ENCODE measurements at regions not wholly inside any gene's neighbourhood (a gene's known extent, or its start where the extent isn't known, plus 50 kb on each side); places are given as distances from the start of the nearest gene placed in this dataset.

DNA sequence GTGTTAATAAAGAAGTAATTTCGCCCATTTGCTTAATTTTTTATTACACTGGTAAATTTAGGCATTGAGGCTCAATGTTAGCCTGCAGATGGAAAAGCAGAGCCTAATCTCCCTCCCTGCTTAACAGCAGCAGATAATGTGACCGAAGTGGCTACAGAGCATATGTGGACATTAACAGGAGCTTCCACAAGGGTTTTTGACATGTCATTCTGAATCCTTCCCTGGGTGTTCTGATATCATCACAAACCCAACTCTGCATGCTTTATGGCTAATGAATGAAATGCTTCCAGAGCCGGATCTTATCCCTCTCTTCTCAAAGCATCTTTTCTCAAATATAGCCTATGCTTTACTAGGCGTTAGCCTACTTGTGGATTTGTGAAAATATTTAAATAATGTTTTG lies 208.6 kb downstream of the CAAP1 start:
- H3K9me2 ChIP-seq (ENCODE audit: insufficient read depth, low read length) = no peaks in the 10 kb centered on the region
- H3K4me1 ChIP-seq (ENCODE audit: insufficient read depth, low read length, poor library complexity, severe bottlenecking) = no peaks in the 10 kb centered on the region
- BruUV-seq (replicated peaks) = no TSS peak
- no peak overlapping the region for H2AFZ ChIP-seq (ENCODE audit: low read length)
- intact Hi-C loops (cut with micrococcal nuclease; ENCODE audit: unreplicated experiment) = no loop called here
- H3K36me3 ChIP-seq (ENCODE audit: insufficient read depth, low read length) = no peaks in the 10 kb centered on the region
- no peak overlapping the region for H3K4me2 ChIP-seq (ENCODE audit: low read length)
- H3K79me2 ChIP-seq (ENCODE audit: insufficient read depth, low read depth, low read length) = no peaks in the 10 kb centered on the region
- CTCF ChIA-PET (ENCODE audit: unreplicated experiment) = no interaction called here
- H3K4me3 ChIP-seq (ENCODE audit: low read depth, low read length, poor library complexity, severe bottlenecking) = no peak overlapping the region
- no peak for TF ChIP-seq EZH2phosphoT487 (IDR thresholded peaks at IDR 0.05; ENCODE audit: borderline replicate concordance, low read depth, low read length)
- TF ChIP-seq, protein P1, sequence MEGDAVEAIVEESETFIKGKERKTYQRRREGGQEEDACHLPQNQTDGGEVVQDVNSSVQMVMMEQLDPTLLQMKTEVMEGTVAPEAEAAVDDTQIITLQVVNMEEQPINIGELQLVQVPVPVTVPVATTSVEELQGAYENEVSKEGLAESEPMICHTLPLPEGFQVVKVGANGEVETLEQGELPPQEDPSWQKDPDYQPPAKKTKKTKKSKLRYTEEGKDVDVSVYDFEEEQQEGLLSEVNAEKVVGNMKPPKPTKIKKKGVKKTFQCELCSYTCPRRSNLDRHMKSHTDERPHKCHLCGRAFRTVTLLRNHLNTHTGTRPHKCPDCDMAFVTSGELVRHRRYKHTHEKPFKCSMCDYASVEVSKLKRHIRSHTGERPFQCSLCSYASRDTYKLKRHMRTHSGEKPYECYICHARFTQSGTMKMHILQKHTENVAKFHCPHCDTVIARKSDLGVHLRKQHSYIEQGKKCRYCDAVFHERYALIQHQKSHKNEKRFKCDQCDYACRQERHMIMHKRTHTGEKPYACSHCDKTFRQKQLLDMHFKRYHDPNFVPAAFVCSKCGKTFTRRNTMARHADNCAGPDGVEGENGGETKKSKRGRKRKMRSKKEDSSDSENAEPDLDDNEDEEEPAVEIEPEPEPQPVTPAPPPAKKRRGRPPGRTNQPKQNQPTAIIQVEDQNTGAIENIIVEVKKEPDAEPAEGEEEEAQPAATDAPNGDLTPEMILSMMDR (conservative IDR thresholded peaks at IDR 0.05; ENCODE audit: low read length) = no peak
- no peak for DNase-seq (ENCODE audit: low spot score)
- no peaks in the 10 kb centered on the region for H4K20me1 ChIP-seq (ENCODE audit: insufficient read depth, low read length)
- no peak overlapping the region for H3K27ac ChIP-seq (ENCODE audit: low read depth, low read length, poor library complexity, severe bottlenecking)
- H3K9me3 ChIP-seq (ENCODE audit: low read length) = no peaks in the 10 kb centered on the region
- POLR2A ChIA-PET = no interaction called here

DNA sequence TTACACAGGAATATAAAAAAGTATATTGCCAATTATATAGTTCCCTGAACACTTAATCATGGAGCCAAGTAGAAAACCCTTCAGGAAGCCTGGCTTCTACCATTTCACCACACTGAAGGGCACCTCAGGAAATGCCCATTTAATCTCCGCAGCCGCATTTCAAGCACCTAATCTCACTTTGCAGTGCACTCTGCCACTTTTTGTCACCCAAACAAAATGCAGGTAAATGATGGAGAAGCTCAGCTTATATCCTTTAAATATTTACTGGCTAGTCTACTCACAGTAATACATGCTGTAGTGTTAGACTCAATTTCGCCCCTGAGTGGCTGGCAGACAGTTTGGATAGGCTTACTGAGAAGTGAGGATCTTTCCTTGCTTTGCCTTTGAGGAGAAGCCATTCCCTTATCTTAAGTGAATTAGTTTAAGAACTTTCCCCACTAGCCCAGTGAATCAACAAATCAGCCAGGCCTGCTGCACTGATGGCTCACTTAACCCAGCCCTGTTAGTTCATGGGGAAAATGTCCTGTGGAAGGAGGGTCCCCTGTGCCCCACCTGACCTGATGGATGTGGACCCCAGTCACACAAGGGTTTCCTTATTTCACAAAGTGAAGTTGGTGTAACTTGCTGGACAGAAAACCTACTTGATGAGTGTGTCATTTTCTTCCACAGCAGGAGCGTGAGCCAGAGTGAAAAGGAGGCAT lies 209.7 kb downstream of the CAAP1 start:
- POLR2A ChIA-PET = no interaction called here
- TF ChIP-seq, protein P1 (conservative IDR thresholded peaks at IDR 0.05; ENCODE audit: low read length) = no peak
- no peak for TF ChIP-seq EZH2phosphoT487 (IDR thresholded peaks at IDR 0.05; ENCODE audit: borderline replicate concordance, low read depth, low read length)
- Histone ChIP-seq H3K4me3 (ENCODE audit: low read depth, low read length, poor library complexity, severe bottlenecking) (no peak overlapping the region), H3K9me2 (ENCODE audit: insufficient read depth, low read length) (no peaks in the 10 kb centered on the region), H3K4me1 (ENCODE audit: insufficient read depth, low read length, poor library complexity, severe bottlenecking) (no peaks in the 10 kb centered on the region), H3K36me3 (ENCODE audit: insufficient read depth, low read length) (no peaks in the 10 kb centered on the region), H3K27ac (ENCODE audit: low read depth, low read length, poor library complexity, severe bottlenecking) (no peak overlapping the region), H3K4me2 (ENCODE audit: low read length) (no peak overlapping the region), H3K79me2 (ENCODE audit: insufficient read depth, low read depth, low read length) (no peaks in the 10 kb centered on the region), H3K9me3 (ENCODE audit: low read length) (no peaks in the 10 kb centered on the region), H4K20me1 (ENCODE audit: insufficient read depth, low read length) (no peaks in the 10 kb centered on the region), H2AFZ (ENCODE audit: low read length) (no peak overlapping the region)
- BruUV-seq (replicated peaks) = no TSS peak
- no peak for DNase-seq (ENCODE audit: low spot score)
- CTCF ChIA-PET (ENCODE audit: unreplicated experiment) = no interaction called here
- intact Hi-C loops (cut with micrococcal nuclease; ENCODE audit: unreplicated experiment) = no loop called here

DNA sequence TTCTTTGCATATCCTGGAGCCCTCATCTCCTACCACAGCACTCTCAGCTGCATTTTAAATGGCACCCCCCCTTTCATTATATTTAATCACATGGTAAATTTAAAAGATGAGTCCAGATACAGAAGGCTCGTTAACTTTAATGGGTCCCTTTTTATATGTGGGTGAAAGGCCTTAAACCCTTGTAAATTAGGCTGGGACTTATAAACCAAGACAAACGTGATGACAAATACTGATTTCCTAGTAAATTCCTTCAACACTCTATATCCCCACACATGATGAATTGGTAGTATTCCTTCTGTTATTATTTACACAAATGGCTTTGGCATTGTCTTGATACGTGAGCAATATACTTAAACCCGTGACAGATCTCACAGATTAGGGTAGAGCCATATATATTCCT lies 210.6 kb downstream of the CAAP1 start:
- no peaks in the 10 kb centered on the region for H3K79me2 ChIP-seq (ENCODE audit: insufficient read depth, low read depth, low read length)
- no peaks in the 10 kb centered on the region for H3K9me2 ChIP-seq (ENCODE audit: insufficient read depth, low read length)
- no peak for DNase-seq (ENCODE audit: low spot score)
- no peaks in the 10 kb centered on the region for H4K20me1 ChIP-seq (ENCODE audit: insufficient read depth, low read length)
- H2AFZ ChIP-seq (ENCODE audit: low read length) = no peak overlapping the region
- BruUV-seq (replicated peaks) = no TSS peak
- no peak overlapping the region for H3K27ac ChIP-seq (ENCODE audit: low read depth, low read length, poor library complexity, severe bottlenecking)
- no peak overlapping the region for H3K4me3 ChIP-seq (ENCODE audit: low read depth, low read length, poor library complexity, severe bottlenecking)
- no peak overlapping the region for H3K4me2 ChIP-seq (ENCODE audit: low read length)
- TF ChIP-seq, protein P1 (conservative IDR thresholded peaks at IDR 0.05; ENCODE audit: low read length) = no peak
- no peak for TF ChIP-seq EZH2phosphoT487 (IDR thresholded peaks at IDR 0.05; ENCODE audit: borderline replicate concordance, low read depth, low read length)
- CTCF ChIA-PET (ENCODE audit: unreplicated experiment) = no interaction called here
- H3K9me3 ChIP-seq (ENCODE audit: low read length) = no peaks in the 10 kb centered on the region
- POLR2A ChIA-PET = interaction anchor here (1.1 kb wide), 1 partner anchor 74 kb away, joined by 3 read pairs; no protein-coding TSS in a partner anchor
- no peaks in the 10 kb centered on the region for H3K36me3 ChIP-seq (ENCODE audit: insufficient read depth, low read length)
- no peaks in the 10 kb centered on the region for H3K4me1 ChIP-seq (ENCODE audit: insufficient read depth, low read length, poor library complexity, severe bottlenecking)
- intact Hi-C loops (cut with micrococcal nuclease; ENCODE audit: unreplicated experiment) = no loop called here

Data from OCI-LY7 (cell line).